ENCODE measurements at regions not wholly inside any gene's neighbourhood (a gene's known extent, or its start where the extent isn't known, plus 50 kb on each side); places are given as distances from the start of the nearest gene placed in this dataset.

DNA sequence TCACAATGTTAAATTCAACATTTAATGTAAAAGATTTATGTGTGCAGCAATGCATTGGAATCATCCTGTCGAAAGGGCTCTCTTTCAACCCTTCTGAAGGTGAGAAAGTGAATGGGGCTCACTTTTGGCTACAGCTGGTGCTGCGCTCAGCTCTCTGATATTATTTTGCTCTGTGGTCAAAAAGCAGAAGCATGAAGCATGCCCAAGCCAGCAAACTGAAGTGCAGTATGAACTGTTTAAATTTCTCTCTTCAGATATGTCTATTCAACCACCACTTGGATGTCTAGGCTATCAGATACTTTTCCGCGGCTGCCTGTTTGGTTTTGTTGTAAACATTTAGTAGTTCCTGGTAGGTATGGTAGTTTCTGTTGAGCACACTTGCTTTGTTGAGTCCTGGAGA lies 216.9 kb upstream of the TMPRSS15 start:
- no peak for DNase-seq
- Histone ChIP-seq H3K4me1 (no peaks in the 10 kb centered on the region), H3K27ac (no peak overlapping the region), H3K36me3 (no peaks in the 10 kb centered on the region), H3K4me3 (no peak overlapping the region), H3K27me3 (no peaks in the 10 kb centered on the region), H3K9me3 (no peaks in the 10 kb centered on the region)
- ATAC-seq, result no peak
- TF ChIP-seq, protein P1, sequence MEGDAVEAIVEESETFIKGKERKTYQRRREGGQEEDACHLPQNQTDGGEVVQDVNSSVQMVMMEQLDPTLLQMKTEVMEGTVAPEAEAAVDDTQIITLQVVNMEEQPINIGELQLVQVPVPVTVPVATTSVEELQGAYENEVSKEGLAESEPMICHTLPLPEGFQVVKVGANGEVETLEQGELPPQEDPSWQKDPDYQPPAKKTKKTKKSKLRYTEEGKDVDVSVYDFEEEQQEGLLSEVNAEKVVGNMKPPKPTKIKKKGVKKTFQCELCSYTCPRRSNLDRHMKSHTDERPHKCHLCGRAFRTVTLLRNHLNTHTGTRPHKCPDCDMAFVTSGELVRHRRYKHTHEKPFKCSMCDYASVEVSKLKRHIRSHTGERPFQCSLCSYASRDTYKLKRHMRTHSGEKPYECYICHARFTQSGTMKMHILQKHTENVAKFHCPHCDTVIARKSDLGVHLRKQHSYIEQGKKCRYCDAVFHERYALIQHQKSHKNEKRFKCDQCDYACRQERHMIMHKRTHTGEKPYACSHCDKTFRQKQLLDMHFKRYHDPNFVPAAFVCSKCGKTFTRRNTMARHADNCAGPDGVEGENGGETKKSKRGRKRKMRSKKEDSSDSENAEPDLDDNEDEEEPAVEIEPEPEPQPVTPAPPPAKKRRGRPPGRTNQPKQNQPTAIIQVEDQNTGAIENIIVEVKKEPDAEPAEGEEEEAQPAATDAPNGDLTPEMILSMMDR (IDR thresholded peaks at IDR 0.05), result no peak
- TF ChIP-seq POLR2A (IDR thresholded peaks at IDR 0.05), result no peak
- intact Hi-C loops (cut with DNase I), result no loop called here
- whole genome bisulfite sequencing, 4 donors, result 64 to 74% (median 69%) methylated on average over 4 of the region's 4 CpGs

DNA sequence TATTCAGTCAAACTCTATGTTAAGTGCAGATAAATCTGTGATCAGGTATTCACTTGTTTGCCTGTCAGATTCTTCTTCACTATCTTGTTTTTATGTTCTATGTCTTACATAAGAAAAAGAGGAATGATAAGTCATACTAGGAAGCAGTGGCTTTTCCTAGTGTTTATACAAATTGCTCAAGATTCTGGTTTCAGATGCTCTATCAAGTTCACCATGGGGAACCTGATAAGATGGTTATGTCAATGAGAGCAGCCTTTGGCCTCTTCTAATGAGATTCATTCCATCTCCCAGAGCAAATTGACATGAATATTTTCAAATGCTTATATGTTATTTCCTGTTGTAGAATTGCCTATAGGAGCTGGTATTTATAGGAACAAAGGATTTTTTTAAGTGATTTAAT lies 218.8 kb upstream of the TMPRSS15 start:
- DNase-seq (no peak), ATAC-seq (no peak)
- no peak for TF ChIP-seq POLR2A (IDR thresholded peaks at IDR 0.05)
- TF ChIP-seq, protein P1 (IDR thresholded peaks at IDR 0.05), result no peak
- no peaks in the 10 kb centered on the region for H3K4me1 ChIP-seq
- no peaks in the 10 kb centered on the region for H3K27me3 ChIP-seq
- H3K4me3 ChIP-seq, result no peak overlapping the region
- H3K27ac ChIP-seq, result no peak overlapping the region
- intact Hi-C loops (cut with DNase I), result no loop called here
- H3K36me3 ChIP-seq, result no peaks in the 10 kb centered on the region
- no peaks in the 10 kb centered on the region for H3K9me3 ChIP-seq

GRCh38 chr21:18630446-18630845 lies 226.9 kb upstream of the TMPRSS15 start:
- intact Hi-C loops (cut with DNase I), result no loop called here
- H3K27ac ChIP-seq, result no peak overlapping the region
- ATAC-seq, result no peak
- no peak overlapping the region for H3K4me3 ChIP-seq
- H3K27me3 ChIP-seq, result no peaks in the 10 kb centered on the region
- 85 to 93% (median 88%) methylated on average over 2 of the region's 2 CpGs for WGBS, 4 donors
- H3K9me3 ChIP-seq, result peaks cover 0 to 18% (median 0%) of the 10 kb centered on the region in 12 donors
- no peak for DNase-seq
- no peaks in the 10 kb centered on the region for H3K4me1 ChIP-seq
- TF ChIP-seq POLR2A (IDR thresholded peaks at IDR 0.05), result no peak
- TF ChIP-seq, protein P1 (IDR thresholded peaks at IDR 0.05), result no peak
- H3K36me3 ChIP-seq, result no peaks in the 10 kb centered on the region

DNA sequence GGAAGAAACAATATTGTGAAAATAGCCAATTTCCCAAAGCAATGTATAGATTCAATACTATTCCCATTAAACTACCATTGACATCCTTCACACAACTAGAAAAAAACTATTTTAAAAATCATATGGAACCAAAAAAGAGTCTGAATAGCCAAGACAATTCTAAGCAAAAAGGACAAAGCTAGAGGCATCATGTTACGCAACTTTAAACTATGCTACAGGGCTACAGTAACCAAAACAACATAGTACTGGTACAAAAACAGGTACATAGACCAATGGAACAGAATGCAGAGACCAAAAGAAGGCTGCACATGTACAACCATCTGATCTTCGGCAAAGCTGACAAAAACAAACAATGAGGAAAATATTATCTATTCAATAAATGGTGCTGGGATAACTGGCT lies 233.3 kb upstream of the TMPRSS15 start:
- TF ChIP-seq, protein P1 (IDR thresholded peaks at IDR 0.05), result no peak
- TF ChIP-seq POLR2A (IDR thresholded peaks at IDR 0.05), result no peak
- Histone ChIP-seq H3K27ac (no peak overlapping the region), H3K36me3 (no peaks in the 10 kb centered on the region), H3K27me3 (no peaks in the 10 kb centered on the region), H3K9me3 (peaks cover 0 to under 1% (median 0%) of the 10 kb centered on the region in 12 donors), H3K4me3 (no peak overlapping the region), H3K4me1 (no peaks in the 10 kb centered on the region)
- intact Hi-C loops (cut with DNase I), result no loop called here
- ATAC-seq, result no peak
- WGBS, 4 donors, result 82 to 95% (median 92%) methylated on average over 2 of the region's 2 CpGs
- DNase-seq, result no peak

Measured in heart left ventricle (tissue), 16 donors.